ENCODE measurements at regions not wholly inside any gene's neighbourhood (a gene's known extent, or its start where the extent isn't known, plus 50 kb on each side); places are given as distances from the start of the nearest gene placed in this dataset.
"Not testable (repeated sequence)": the region's sequence is repeated elsewhere in the genome, so short reads cannot be mapped to it uniquely, and the experiment has no call there.

DNA sequence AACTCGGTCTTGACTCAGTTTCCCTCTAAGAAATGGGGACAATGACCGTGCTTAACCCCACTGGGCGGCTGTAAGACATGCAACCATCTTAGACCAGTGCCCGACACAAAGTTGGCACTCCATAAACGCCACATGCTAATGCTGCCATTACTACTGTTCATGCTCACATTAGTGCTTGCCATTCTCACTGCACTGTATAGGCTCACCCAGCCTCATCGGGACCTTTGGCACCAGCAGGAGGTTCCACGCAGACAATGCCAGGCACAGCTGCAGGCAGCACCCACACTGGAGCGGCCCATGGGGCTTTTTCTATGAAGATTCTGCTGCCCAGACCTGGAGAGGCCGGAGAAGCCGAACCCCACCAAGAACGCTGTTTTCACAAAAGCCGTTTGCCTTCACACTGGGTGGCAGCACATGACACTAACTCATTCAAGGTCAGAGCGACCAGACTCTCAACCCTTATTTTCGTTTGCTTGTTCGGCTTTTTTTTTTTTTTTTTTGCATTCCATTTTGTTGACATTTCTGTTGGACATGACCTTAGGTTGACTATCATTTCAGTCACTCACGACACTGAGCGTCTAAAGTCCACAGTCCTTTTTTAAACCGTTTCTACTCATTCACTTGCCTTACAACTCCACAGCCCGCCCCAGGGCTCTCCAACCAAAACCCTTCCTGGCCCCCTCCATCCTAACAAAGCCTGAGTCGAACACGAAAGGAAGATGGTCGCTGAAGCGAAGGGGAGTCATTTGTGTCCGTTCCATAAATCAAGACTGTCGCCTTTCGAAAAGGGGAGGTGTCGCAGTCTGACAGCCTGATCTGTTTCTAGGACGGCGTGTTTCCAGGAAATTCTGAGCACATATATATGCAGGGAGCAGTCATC, 124.4 kb upstream of the RNF32 start:
- no peak for DNase-seq (ENCODE audit: low spot score)

- DNase-seq (ENCODE audit: low spot score), result no peak
Measured at GRCh38 chr7:156514851-156515250, 125.7 kb upstream of the RNF32 start.

GRCh38 chr7:156511426-156511825, 129.1 kb upstream of the RNF32 start:
- DNase-seq (ENCODE audit: low spot score), result no peak

GRCh38 chr7:156510966-156511365, 129.6 kb upstream of the RNF32 start:
- no peak for DNase-seq (ENCODE audit: low spot score)

DNA sequence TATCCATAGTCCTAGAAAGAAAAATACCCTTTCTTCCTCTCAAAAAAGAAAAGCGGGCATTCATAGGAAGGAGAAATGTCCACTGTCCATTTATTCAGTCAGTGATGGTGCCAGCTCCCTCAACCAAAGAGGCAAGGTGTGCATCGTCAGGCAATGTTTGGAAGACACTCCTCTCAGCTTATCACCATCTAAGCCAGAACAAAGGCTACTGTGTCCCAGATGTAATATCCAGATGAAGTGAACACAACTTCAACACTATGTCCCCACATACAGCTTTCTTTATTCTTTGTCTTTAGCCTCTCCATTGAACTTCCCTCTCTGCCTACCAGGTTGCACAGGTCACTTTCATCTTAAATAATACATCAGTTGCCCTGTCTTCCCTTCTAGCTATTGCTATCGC, 131.4 kb upstream of the RNF32 start:
- no peak for DNase-seq (ENCODE audit: low spot score)

DNA sequence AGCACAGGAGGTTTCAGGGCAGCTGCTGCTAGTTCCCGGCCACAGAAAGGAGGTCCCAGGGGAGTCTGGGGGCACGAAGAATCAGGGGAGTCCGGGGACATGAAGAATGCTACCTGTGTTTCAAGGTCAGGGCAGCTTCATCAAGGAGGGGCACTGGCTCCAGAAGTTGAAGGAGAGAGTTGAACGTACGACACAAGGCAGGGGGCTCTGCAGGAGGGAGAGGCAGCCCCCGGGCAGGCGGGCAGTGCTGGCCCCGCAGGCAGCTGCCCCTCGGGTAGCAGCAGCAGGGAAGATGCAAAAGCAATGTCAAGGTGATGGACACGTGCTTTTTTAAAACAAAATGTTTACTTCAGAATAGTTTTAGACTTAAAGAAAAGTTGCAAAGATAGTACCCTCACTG, 134.7 kb upstream of the RNF32 start:
- DNase-seq (ENCODE audit: low spot score), result no peak

- no peak for DNase-seq (ENCODE audit: low spot score)
Measured at GRCh38 chr7:156504687-156505545, 135.7 kb upstream of the RNF32 start.

- DNase-seq (ENCODE audit: low spot score), result no peak
Measured at GRCh38 chr7:156504006-156504405, 136.6 kb upstream of the RNF32 start.

DNA sequence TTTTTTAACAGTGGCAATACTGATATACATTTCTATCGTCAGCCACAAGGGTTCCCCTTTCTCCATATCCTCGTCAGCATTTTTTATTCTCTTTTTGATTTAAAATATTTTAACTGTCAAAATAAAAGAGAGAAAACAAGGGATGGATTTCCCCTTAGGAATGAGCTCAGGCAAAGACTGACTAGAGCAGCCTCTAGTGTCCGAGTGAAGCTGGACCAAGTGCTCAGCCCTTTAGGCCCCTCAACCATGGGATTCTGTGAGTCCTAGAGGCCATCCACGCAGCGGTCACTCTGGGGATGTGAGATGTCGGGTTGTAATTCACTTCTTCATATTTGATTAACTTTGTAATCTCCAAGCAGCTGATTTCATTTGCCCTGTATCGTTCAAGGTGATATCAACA, 137.4 kb upstream of the RNF32 start:
- no peak for DNase-seq (ENCODE audit: low spot score)

- not testable (repeated sequence) for DNase-seq (ENCODE audit: low spot score)
Measured at GRCh38 chr7:156501815-156502214, 138.8 kb upstream of the RNF32 start.

- DNase-seq (ENCODE audit: low spot score), result no peak
Measured at GRCh38 chr7:156499247-156499881, 141.2 kb upstream of the RNF32 start.

DNA sequence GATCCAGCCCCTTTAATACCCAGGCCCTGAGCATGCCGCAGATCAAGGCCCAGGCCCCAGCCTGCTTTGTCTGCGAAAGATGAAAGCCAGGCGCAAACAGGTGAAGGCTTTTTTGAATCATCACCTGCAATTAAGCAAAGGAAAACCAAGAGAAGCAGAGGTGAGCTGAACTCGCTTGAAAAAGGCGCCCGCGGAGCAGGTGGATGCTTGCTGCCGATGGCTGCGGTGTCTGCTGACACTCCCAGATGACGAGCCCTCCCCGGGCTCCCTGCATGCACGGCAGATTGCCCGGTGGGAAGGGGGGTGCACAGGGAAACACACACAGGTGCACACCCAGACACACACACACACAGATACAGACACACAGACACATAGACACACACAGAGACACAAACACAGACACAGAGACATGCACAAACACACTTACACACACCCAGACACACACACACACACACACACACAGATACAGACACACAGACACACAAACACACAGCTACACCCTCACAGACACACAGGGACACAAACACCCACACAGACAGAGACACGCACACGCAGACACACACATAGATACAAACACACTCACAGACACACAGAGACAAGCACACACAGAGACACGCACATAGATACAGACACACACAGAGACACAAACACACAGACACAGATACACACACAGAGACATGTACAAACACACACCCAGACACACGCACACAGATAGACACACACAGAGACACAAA, 142.6 kb upstream of the RNF32 start:
- DNase-seq (ENCODE audit: low spot score), result no peak

- no peak for DNase-seq (ENCODE audit: low spot score)
Measured at GRCh38 chr7:156496865-156497264, 143.7 kb upstream of the RNF32 start.

- DNase-seq (ENCODE audit: low spot score), result no peak
Measured at GRCh38 chr7:156496363-156496769, 144.2 kb upstream of the RNF32 start.

GRCh38 chr7:156494960-156495359, 145.6 kb upstream of the RNF32 start:
- DNase-seq (ENCODE audit: low spot score), result no peak

DNA sequence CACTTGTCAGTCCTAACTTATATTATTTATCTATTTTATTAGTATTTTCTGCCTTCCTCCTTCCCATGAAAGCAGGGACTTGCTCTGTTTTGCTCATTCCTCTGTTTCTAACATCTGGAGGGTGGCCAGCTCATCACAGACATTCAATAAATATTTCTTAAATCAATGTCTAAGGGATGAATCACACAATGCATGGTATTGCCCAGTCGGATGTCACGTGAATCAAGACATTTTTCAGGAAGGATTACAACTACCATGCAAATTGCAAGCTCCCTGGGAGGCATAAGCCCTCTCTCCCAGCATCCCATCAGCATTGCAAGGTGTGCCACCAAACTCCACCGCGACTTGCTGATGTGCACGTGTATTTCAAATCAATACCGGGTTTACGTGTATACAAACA, 146.6 kb upstream of the RNF32 start:
- DNase-seq (ENCODE audit: low spot score), result no peak

- DNase-seq (ENCODE audit: low spot score), result no peak
Measured at GRCh38 chr7:156492170-156492569, 148.4 kb upstream of the RNF32 start.

GRCh38 chr7:156491435-156491834, 149.1 kb upstream of the RNF32 start:
- DNase-seq (ENCODE audit: low spot score), result no peak

GRCh38 chr7:156490021-156490800, 150.4 kb upstream of the RNF32 start:
- DNase-seq (ENCODE audit: low spot score), result no peak

- no peak for DNase-seq (ENCODE audit: low spot score)
Measured at GRCh38 chr7:156487811-156488533, 152.6 kb upstream of the RNF32 start.
